SU-DHL-6 (cell line): ENCODE measurements at regions not wholly inside any gene's neighbourhood (a gene's known extent, or its start where the extent isn't known, plus 50 kb on each side); places are given as distances from the start of the nearest gene placed in this dataset.

Experiments
- EZH2phosphoT487 ChIP-seq: fragments of 200-600 bp; sonication (generic), shearing (Covaris generic); conservative IDR thresholded peaks from 2 replicates; pipeline ENCODE4 v1.6.1; 2018; ENCODE audit warnings: mild to moderate bottlenecking, antibody characterized with exemption, low read length, moderate library complexity, mixed read lengths
- TF ChIP-seq, protein P1 (sequence below): fragments of 200-600 bp; sonication (generic); IDR thresholded peaks from one replicate; pipeline ENCODE4 v1.5.1; 2017; ENCODE audit warnings: antibody characterized with exemption, mild to moderate bottlenecking, low read length, moderate library complexity; ENCODE audit not compliant: insufficient read depth, poor library complexity, severe bottlenecking

DNA sequence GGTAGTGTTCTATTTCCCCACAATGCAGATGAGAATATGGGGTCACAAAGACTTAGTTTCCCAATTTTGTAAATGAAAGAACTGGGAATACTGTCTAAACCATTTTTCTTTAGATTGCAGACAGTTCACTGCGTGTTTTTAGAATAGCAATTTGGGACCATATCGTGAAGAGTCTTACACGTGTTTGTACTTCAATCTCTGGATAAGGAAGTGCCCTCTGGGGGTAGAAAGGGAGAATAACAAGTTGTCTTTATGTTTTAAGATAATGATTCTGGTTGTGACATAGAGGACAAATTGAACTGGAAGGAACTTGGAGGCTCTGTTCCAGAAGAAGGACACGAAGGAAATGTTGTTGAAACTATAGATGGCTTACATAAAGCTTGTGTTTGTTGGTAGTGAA, 457.7 kb downstream of the CBLN2 start:
- TF ChIP-seq, protein P1, sequence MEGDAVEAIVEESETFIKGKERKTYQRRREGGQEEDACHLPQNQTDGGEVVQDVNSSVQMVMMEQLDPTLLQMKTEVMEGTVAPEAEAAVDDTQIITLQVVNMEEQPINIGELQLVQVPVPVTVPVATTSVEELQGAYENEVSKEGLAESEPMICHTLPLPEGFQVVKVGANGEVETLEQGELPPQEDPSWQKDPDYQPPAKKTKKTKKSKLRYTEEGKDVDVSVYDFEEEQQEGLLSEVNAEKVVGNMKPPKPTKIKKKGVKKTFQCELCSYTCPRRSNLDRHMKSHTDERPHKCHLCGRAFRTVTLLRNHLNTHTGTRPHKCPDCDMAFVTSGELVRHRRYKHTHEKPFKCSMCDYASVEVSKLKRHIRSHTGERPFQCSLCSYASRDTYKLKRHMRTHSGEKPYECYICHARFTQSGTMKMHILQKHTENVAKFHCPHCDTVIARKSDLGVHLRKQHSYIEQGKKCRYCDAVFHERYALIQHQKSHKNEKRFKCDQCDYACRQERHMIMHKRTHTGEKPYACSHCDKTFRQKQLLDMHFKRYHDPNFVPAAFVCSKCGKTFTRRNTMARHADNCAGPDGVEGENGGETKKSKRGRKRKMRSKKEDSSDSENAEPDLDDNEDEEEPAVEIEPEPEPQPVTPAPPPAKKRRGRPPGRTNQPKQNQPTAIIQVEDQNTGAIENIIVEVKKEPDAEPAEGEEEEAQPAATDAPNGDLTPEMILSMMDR: peak; percentile 61
- no peak for TF ChIP-seq EZH2phosphoT487
